Adrenal gland (tissue), 5 donors: ENCODE measurements at regions not wholly inside any gene's neighbourhood (a gene's known extent, or its start where the extent isn't known, plus 50 kb on each side); places are given as distances from the start of the nearest gene placed in this dataset.

Experiments
- POLR2A ChIP-seq, 2 donors: fragments of 450-650 bp; IDR thresholded peaks; one replicate each; pipeline ENCODE4 v1.6.1; 2017; ENCODE audit warnings: antibody characterized with exemption in 2 of 2, mild to moderate bottlenecking in 2 of 2, moderate library complexity in 1 of 2
- TF ChIP-seq, protein P1 (sequence below), 6 experiments: fragments of 450-650 bp in 4 of 6; fragments of 200-600 bp in 2 of 6; sonication (generic) in 1 of 6; IDR thresholded peaks; 1 replicate in 5 of 6; 2 replicates in 1 of 6; pipeline versions ENCODE4 v1.5.1 to v1.8.0; 2016 to 2021; ENCODE audit warnings: antibody characterized with exemption in 6 of 6, mild to moderate bottlenecking in 2 of 6, moderate library complexity in 1 of 6
- donor health status: DM: no; HTN: no; CAD: no.

- TF ChIP-seq, protein P1, sequence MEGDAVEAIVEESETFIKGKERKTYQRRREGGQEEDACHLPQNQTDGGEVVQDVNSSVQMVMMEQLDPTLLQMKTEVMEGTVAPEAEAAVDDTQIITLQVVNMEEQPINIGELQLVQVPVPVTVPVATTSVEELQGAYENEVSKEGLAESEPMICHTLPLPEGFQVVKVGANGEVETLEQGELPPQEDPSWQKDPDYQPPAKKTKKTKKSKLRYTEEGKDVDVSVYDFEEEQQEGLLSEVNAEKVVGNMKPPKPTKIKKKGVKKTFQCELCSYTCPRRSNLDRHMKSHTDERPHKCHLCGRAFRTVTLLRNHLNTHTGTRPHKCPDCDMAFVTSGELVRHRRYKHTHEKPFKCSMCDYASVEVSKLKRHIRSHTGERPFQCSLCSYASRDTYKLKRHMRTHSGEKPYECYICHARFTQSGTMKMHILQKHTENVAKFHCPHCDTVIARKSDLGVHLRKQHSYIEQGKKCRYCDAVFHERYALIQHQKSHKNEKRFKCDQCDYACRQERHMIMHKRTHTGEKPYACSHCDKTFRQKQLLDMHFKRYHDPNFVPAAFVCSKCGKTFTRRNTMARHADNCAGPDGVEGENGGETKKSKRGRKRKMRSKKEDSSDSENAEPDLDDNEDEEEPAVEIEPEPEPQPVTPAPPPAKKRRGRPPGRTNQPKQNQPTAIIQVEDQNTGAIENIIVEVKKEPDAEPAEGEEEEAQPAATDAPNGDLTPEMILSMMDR (IDR thresholded peaks at IDR 0.05) = no peak
- TF ChIP-seq POLR2A (IDR thresholded peaks at IDR 0.05) = no peak
Measured at GRCh38 chr10:128687927-128688549, 561.8 kb upstream of the MKI67 start.
